HCT116 (cell line): ENCODE measurements at regions not wholly inside any gene's neighbourhood (a gene's known extent, or its start where the extent isn't known, plus 50 kb on each side); places are given as distances from the start of the nearest gene placed in this dataset.
"Not testable (repeated sequence)": the region's sequence is repeated elsewhere in the genome, so short reads cannot be mapped to it uniquely, and the experiment has no call there.

ENCODE experiments used
- ATAC-seq: fragments of 200-7000 bp; cut with Tn5 transposase; 2 replicates; pipeline ENCODE4 v1.9.1; 2020; ENCODE audit warnings: mild to moderate bottlenecking, moderate library complexity
- BruUV-seq: library from RNA; stranded (reverse); fragments of 400-500 nt; replicated peaks from 2 replicates; lab custom pipeline; 2021; lab: Mats Ljungman, UMichigan
- CTCF ChIA-PET: fragments of 300-600 bp; sonication (Branson Sonifier 250); formaldehyde crosslinking; loops from one replicate; lab custom pipeline; 2021; ENCODE audit warnings: antibody characterized with exemption; lab: Charles Lee
- POLR2A ChIA-PET: fragments of 300-600, 350-600 bp; sonication (Branson Sonifier 250); formaldehyde crosslinking; loops from one replicate; lab custom pipeline; 2021; ENCODE audit warnings: antibody characterized with exemption; lab: Charles Lee
- RAD21 ChIA-PET, 2 experiments: fragments of 300-600 bp; sonication (Branson Sonifier 250); formaldehyde crosslinking; loops; one replicate each; lab custom pipeline; 2023; ENCODE audit warnings: low total read pairs in 2 of 2; ENCODE audit not compliant: uncharacterized antibody in 2 of 2, unreplicated experiment in 2 of 2, low non-redundant PET in 1 of 2; lab: Charles Lee
- DNase-seq: peaks from one replicate; pipeline ENCODE4 v3.0.0-alpha.2; 2010; ENCODE audit warnings: low read depth, low spot score
- H2AFZ ChIP-seq: fragments of 200-600 bp; shearing (Covaris generic), sonication (generic); 2 replicates; pipeline ENCODE4 v1.6.1; 2017; ENCODE audit warnings: low read depth, mixed run types, mixed read lengths, antibody characterized with exemption, low read length; ENCODE audit not compliant: poor library complexity, severe bottlenecking
- H3K27ac ChIP-seq: 2 replicates; pipeline ENCODE4 v1.5.1; 2012; ENCODE audit warnings: low read depth, low read length
- H3K27me3 ChIP-seq: fragments of 200-600 bp; sonication (generic); 2 replicates; pipeline ENCODE4 v1.6.1; 2016; ENCODE audit warnings: mixed run types, low read length, mixed read lengths; ENCODE audit not compliant: insufficient read depth
- H3K36me3 ChIP-seq, 2 experiments: fragments of 200-500 bp in 1 of 2; fragments of 200-600 bp in 1 of 2; sonication (Bioruptor generic) in 1 of 2; sonication (generic) in 1 of 2; 2 replicates each; pipeline versions ENCODE4 v1.5.1 to v1.6.1; 2014 to 2016; ENCODE audit warnings: low read length in 2 of 2, inconsistent platforms in 1 of 2, mixed read lengths in 1 of 2, mixed run types in 1 of 2; ENCODE audit not compliant: insufficient read depth in 2 of 2, control insufficient read depth in 1 of 2
- H3K4me1 ChIP-seq, 2 experiments: fragments of 200-600 bp in 1 of 2; sonication (generic) in 1 of 2; 2 replicates each; pipeline versions ENCODE4 v1.5.1 to v1.6.1; 2012 to 2017; ENCODE audit warnings: low read length in 2 of 2, inconsistent platforms in 1 of 2, mild to moderate bottlenecking in 1 of 2, mixed read lengths in 1 of 2, mixed run types in 1 of 2, moderate library complexity in 1 of 2; ENCODE audit not compliant: insufficient read depth in 2 of 2, control insufficient read depth in 1 of 2
- H3K4me2 ChIP-seq: fragments of 200-600 bp; sonication (generic); 2 replicates; pipeline ENCODE4 v1.6.1; 2017; ENCODE audit warnings: mixed run types, low read length, mixed read lengths
- H3K4me3 ChIP-seq, 2 experiments: fragments of 200-600 bp in 1 of 2; sonication (generic) in 1 of 2; replicated peaks in 1 of 2; 2 replicates each; pipeline ENCODE4 v1.5.1; 2011 to 2016; ENCODE audit warnings: low read length in 2 of 2, control low read depth in 1 of 2, low read depth in 1 of 2, mild to moderate bottlenecking in 1 of 2, mixed read lengths in 1 of 2, mixed run types in 1 of 2
- H3K79me2 ChIP-seq: fragments of 200-600 bp; sonication (generic); 2 replicates; pipeline ENCODE4 v1.6.1; 2017; ENCODE audit warnings: mild to moderate bottlenecking, mixed run types, low read length, moderate library complexity, mixed read lengths; ENCODE audit not compliant: insufficient read depth
- H3K9ac ChIP-seq: fragments of 200-600 bp; sonication (generic); 2 replicates; pipeline ENCODE4 v1.6.1; 2016; ENCODE audit warnings: low read length, mixed read lengths
- H3K9me2 ChIP-seq: fragments of 200-600 bp; sonication (generic), shearing (Covaris generic); 2 replicates; pipeline ENCODE4 v1.6.1; 2017; ENCODE audit warnings: mixed run types, mild to moderate bottlenecking, moderate library complexity; ENCODE audit not compliant: insufficient read depth
- H3K9me3 ChIP-seq, 2 experiments: fragments of 200-500 bp in 1 of 2; fragments of 200-600 bp in 1 of 2; sonication (Bioruptor generic) in 1 of 2; sonication (generic) in 1 of 2; 2 replicates each; pipeline ENCODE4 v1.6.1; 2014 to 2017; ENCODE audit warnings: low read length in 2 of 2, mixed read lengths in 2 of 2, inconsistent platforms in 1 of 2, low read depth in 1 of 2, mild to moderate bottlenecking in 1 of 2, mixed run types in 1 of 2, moderate library complexity in 1 of 2; ENCODE audit not compliant: control insufficient read depth in 1 of 2, insufficient read depth in 1 of 2
- H4K20me1 ChIP-seq: fragments of 200-600 bp; sonication (generic), shearing (Covaris generic); 2 replicates; pipeline ENCODE4 v1.6.1; 2017; ENCODE audit warnings: mixed run types, mild to moderate bottlenecking, moderate library complexity; ENCODE audit not compliant: insufficient read depth
- CBX3 ChIP-seq: IDR thresholded peaks from 2 replicates; pipeline ENCODE4 v1.6.1; 2012; ENCODE audit warnings: low read depth
- CTCF ChIP-seq, 3 experiments: fragments of 200-600 bp in 1 of 3; sonication (generic) in 1 of 3; IDR thresholded peaks in 2 of 3; conservative IDR thresholded peaks in 1 of 3; 2 replicates each; pipeline ENCODE4 v1.5.1; 2012 to 2017; ENCODE audit warnings: low read depth in 2 of 3, low read length in 2 of 3, antibody characterized with exemption in 1 of 3, borderline replicate concordance in 1 of 3, control low read depth in 1 of 3, mild to moderate bottlenecking in 1 of 3, mixed read lengths in 1 of 3, mixed run types in 1 of 3, moderate library complexity in 1 of 3; ENCODE audit not compliant: insufficient read depth in 1 of 3
- EZH2 ChIP-seq: fragments of 200-600 bp; sonication (generic); IDR thresholded peaks from 2 replicates; pipeline ENCODE4 v1.6.1; 2017; ENCODE audit warnings: antibody characterized with exemption, mixed run types
- SIN3A ChIP-seq: IDR thresholded peaks from 2 replicates; pipeline ENCODE4 v1.6.1; 2012; ENCODE audit warnings: low read depth
- intact Hi-C: fragments of 100-400 bp; cut with micrococcal nuclease; formaldehyde crosslinking; loops from 2 replicates; pipeline ENCODE4 v1.10.0; 2022

- TF ChIP-seq CBX3 (no peak), CTCF (IDR thresholded peaks at IDR 0.05 in 2 of 3, conservative IDR thresholded peaks at IDR 0.05 in 1 of 3; ENCODE audit: borderline replicate concordance in 1 of 3, insufficient read depth in 1 of 3, low read depth in 2 of 3, low read length in 2 of 3) (no peak), SIN3A (no peak), EZH2 (no peak)
Observed at GRCh38 chr1:31488528-31488927, 75.5 kb downstream of the SERINC2 start (continued).

- H3K9me3 ChIP-seq, H3K36me3 ChIP-seq, H3K4me3 ChIP-seq, POLR2A ChIA-PET, H3K4me2 ChIP-seq, RAD21 ChIA-PET, H2AFZ ChIP-seq, CTCF ChIA-PET, H3K27me3 ChIP-seq, ATAC-seq, intact Hi-C loops, H4K20me1 ChIP-seq, DNase-seq, H3K27ac ChIP-seq, H3K4me1 ChIP-seq, H3K9me2 ChIP-seq, H3K9ac ChIP-seq, H3K79me2 ChIP-seq, BruUV-seq: not testable (repeated sequence)
Observed at GRCh38 chr1:31489575-31489974, 76.6 kb downstream of the SERINC2 start.

- H3K27ac ChIP-seq, H3K4me1 ChIP-seq, H4K20me1 ChIP-seq, H3K9me3 ChIP-seq, H3K9ac ChIP-seq, RAD21 ChIA-PET, H3K9me2 ChIP-seq, CTCF ChIA-PET, H3K36me3 ChIP-seq, POLR2A ChIA-PET, H3K27me3 ChIP-seq, DNase-seq, H3K79me2 ChIP-seq, H2AFZ ChIP-seq, intact Hi-C loops, H3K4me2 ChIP-seq, ATAC-seq, BruUV-seq, H3K4me3 ChIP-seq: not testable (repeated sequence)
Observed at GRCh38 chr1:31490596-31490995, 77.6 kb downstream of the SERINC2 start.

- H3K4me3 ChIP-seq, intact Hi-C loops, H3K27me3 ChIP-seq, POLR2A ChIA-PET, H3K4me1 ChIP-seq, H4K20me1 ChIP-seq, H3K9ac ChIP-seq, H3K27ac ChIP-seq, H3K9me2 ChIP-seq, H3K79me2 ChIP-seq, H3K4me2 ChIP-seq, H3K36me3 ChIP-seq, ATAC-seq, H3K9me3 ChIP-seq, H2AFZ ChIP-seq, RAD21 ChIA-PET, DNase-seq, CTCF ChIA-PET, BruUV-seq: not testable (repeated sequence)
Observed at GRCh38 chr1:31495351-31495750, 81.0 kb upstream of the TINAGL1 start.
